Glutamatergic neuron (in vitro differentiated cells): ENCODE measurements at regions not wholly inside any gene's neighbourhood (a gene's known extent, or its start where the extent isn't known, plus 50 kb on each side); places are given as distances from the start of the nearest gene placed in this dataset.

ENCODE experiments used
- DNase-seq: peaks from one replicate; pipeline ENCODE4 v3.0.0; 2022
- H3K27ac Mint-ChIP-seq: one replicate; pipeline ENCODE4 v1.8.0; 2020; ENCODE audit warnings: mild to moderate bottlenecking, mixed read lengths, inconsistent platforms; ENCODE audit not compliant: unreplicated experiment
- H3K27me3 Mint-ChIP-seq: one replicate; pipeline ENCODE4 v1.8.0; 2020; ENCODE audit warnings: mild to moderate bottlenecking, moderate library complexity, mixed read lengths, inconsistent platforms; ENCODE audit not compliant: unreplicated experiment
- H3K36me3 Mint-ChIP-seq: one replicate; pipeline ENCODE4 v1.8.0; 2020; ENCODE audit warnings: mild to moderate bottlenecking, mixed read lengths, inconsistent platforms; ENCODE audit not compliant: unreplicated experiment
- H3K4me1 Mint-ChIP-seq: one replicate; pipeline ENCODE4 v1.8.0; 2020; ENCODE audit warnings: mild to moderate bottlenecking, low read depth, mixed read lengths, inconsistent platforms; ENCODE audit not compliant: unreplicated experiment
- H3K4me3 Mint-ChIP-seq: one replicate; pipeline ENCODE4 v1.8.0; 2020; ENCODE audit warnings: mild to moderate bottlenecking, mixed read lengths, inconsistent platforms; ENCODE audit not compliant: unreplicated experiment
- H3K9me3 Mint-ChIP-seq: one replicate; pipeline ENCODE4 v1.8.0; 2020; ENCODE audit warnings: mild to moderate bottlenecking, moderate library complexity, mixed read lengths, inconsistent platforms; ENCODE audit not compliant: unreplicated experiment
- TF ChIP-seq, protein P1 (sequence below): fragments of 200-600 bp; sonication (generic); IDR thresholded peaks from one replicate; pipeline ENCODE4 v1.5.0; 2021; ENCODE audit not compliant: partially characterized antibody, unreplicated experiment

DNA sequence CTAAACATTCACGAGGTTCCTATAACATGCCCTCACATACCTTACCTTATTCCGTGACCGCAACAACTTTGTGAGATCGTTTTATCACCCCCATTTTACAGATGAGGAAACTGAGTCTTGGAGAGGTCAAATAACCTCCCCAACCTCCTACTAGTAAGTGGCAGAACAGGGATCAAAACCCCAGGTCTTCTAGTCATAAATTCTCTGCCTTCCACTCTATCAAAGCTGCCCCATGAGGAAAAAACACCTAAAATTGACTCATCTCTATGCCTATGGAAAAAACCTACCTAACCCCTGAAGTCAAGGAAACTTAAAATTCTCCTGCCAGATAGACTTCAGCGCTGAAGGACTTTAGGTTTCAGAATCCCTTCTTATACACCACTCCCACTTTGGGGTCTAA lies 69.5 kb upstream of the ERRFI1 start:
- Mint-ChIP-seq H3K36me3 (peaks cover 4% of the 10 kb centered on the region), H3K4me1 (no peaks in the 10 kb centered on the region), H3K27me3 (peaks cover 1% of the 10 kb centered on the region), H3K4me3 (no peak overlapping the region), H3K9me3 (no peaks in the 10 kb centered on the region), H3K27ac (no peak overlapping the region)
- TF ChIP-seq, protein P1, sequence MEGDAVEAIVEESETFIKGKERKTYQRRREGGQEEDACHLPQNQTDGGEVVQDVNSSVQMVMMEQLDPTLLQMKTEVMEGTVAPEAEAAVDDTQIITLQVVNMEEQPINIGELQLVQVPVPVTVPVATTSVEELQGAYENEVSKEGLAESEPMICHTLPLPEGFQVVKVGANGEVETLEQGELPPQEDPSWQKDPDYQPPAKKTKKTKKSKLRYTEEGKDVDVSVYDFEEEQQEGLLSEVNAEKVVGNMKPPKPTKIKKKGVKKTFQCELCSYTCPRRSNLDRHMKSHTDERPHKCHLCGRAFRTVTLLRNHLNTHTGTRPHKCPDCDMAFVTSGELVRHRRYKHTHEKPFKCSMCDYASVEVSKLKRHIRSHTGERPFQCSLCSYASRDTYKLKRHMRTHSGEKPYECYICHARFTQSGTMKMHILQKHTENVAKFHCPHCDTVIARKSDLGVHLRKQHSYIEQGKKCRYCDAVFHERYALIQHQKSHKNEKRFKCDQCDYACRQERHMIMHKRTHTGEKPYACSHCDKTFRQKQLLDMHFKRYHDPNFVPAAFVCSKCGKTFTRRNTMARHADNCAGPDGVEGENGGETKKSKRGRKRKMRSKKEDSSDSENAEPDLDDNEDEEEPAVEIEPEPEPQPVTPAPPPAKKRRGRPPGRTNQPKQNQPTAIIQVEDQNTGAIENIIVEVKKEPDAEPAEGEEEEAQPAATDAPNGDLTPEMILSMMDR, result no peak
- no peak for DNase-seq

DNA sequence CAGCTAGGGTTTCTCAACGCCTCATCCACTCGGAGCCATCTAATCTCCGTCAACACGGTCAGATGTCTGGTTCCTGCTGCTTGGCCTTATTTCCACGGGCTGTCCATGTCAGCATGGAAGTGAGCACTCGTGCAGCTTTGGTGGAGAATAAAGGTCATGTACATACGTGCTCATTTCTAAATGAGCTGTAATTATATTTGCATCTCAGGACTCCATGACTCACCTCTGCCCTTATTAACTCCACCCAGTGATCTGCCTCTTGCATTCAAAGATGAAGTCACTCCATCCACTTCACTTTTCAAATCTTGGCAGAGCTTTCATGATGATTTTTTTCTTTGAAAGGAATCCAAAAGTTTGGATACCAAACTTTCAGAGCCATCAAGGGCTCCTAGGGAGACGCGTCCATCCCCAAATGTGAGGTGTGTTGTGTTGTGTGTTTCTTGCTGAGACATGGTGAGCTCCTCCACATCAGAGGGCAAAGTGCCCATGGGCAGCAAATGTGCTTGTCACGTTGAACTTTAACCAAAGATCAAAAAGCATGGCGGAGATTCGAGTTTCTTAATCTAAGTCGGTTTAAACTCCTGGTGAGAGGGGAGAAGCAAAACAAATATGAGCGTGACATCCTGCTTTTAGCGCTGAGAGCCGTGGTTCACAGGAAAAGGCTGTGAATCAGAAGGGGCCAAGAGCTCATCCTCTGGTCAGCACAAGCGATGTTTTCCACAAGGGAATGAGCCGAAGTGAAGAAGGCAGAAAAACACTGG lies 68.6 kb upstream of the ERRFI1 start:
- Mint-ChIP-seq H3K4me3 (no peak overlapping the region), H3K9me3 (no peaks in the 10 kb centered on the region), H3K36me3 (peaks cover 4% of the 10 kb centered on the region), H3K27ac (no peak overlapping the region), H3K4me1 (no peaks in the 10 kb centered on the region), H3K27me3 (peaks cover 1% of the 10 kb centered on the region)
- TF ChIP-seq, protein P1, result no peak
- DNase-seq, result no peak

DNA sequence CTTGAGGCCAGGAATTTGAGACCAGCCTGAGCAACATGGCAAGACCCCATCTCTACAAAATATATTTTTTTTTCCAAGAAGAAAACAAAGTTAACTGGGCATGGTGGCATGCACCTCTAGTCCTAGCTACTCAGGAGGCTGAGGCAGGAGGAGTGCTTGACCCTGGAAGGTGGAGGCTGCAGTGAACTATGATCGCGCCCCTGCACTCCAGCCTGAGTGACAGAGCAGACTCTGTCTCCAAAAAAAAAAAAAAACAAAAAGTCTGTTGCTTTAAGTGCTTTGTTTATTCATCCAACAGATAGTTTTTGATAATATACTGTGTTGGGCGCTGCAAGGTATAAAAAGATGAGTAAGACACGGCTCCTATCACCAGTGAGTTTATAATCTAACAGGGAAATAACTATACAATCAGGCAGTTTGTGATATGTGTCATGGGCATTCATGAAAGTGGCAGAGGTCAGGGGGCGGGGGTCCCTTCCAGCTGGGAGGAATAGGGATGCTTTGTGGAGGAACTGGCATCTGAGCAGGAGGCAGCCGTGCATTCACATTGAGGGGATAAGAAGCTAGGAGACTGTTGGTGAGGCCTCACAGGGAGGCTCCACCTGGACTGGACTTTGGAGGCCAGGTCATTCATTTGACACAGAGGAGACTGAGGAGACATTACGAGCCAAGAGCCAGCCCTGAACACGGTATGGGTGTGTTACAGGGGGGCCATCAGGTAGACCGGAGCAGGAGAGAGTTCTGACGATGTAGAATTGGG lies 67.3 kb upstream of the ERRFI1 start:
- Mint-ChIP-seq H3K27me3 (peaks cover 1% of the 10 kb centered on the region), H3K4me3 (no peak overlapping the region), H3K36me3 (peaks cover 4% of the 10 kb centered on the region), H3K27ac (no peak overlapping the region), H3K4me1 (no peaks in the 10 kb centered on the region), H3K9me3 (peaks cover 1% of the 10 kb centered on the region)
- TF ChIP-seq, protein P1, result no peak
- no peak for DNase-seq

DNA sequence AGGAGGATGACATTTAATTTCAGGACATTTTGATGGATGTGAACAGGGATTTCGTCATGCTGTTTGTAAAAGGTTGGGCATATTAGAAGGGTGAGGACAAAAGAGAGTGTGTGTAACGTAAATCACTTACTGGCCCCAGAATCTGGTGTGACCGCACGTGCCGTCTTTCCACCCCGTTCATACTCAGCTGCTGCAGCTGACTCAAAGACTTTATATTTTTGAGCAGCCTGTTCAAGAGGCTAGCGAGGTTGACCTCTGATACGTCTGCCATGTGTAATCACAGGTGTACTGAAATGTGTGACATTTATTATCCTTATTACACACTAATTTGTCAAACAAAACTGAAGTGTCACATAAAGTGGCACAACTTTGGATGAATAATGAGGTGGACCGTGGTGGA lies 66.5 kb upstream of the ERRFI1 start:
- no peak for DNase-seq
- H3K4me1 Mint-ChIP-seq, result no peaks in the 10 kb centered on the region
- no peak overlapping the region for H3K27ac Mint-ChIP-seq
- TF ChIP-seq, protein P1, result no peak
- H3K4me3 Mint-ChIP-seq, result no peak overlapping the region
- H3K9me3 Mint-ChIP-seq, result peaks cover 1% of the 10 kb centered on the region
- peaks cover 3% of the 10 kb centered on the region for H3K27me3 Mint-ChIP-seq
- H3K36me3 Mint-ChIP-seq, result peaks cover 4% of the 10 kb centered on the region

DNA sequence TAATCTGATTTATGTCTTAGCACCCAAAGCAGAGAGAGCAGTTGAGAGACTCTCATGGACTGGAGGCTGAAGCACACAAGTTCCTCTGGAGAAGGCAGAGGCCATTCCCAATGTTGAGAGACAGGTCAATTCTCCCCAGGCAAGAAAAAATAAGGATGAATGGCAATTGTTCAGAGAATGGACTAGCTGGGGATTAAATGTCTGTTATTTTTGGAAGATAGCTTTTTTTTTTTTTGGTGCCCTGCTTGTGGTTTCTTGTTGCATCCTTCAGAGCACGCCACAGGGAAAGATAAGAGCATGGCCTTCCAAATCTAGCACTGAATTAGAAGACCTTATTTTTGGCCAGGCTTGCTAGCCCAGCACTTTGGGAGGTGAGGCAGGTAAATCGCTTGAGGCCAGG lies 65.6 kb upstream of the ERRFI1 start:
- peaks cover 4% of the 10 kb centered on the region for H3K36me3 Mint-ChIP-seq
- H3K27ac Mint-ChIP-seq, result no peak overlapping the region
- TF ChIP-seq, protein P1, result no peak
- H3K27me3 Mint-ChIP-seq, result peaks cover 3% of the 10 kb centered on the region
- no peak for DNase-seq
- peaks cover 3% of the 10 kb centered on the region for H3K9me3 Mint-ChIP-seq
- H3K4me3 Mint-ChIP-seq, result no peak overlapping the region
- no peaks in the 10 kb centered on the region for H3K4me1 Mint-ChIP-seq
